HG03575 (cell line): ENCODE measurements at regions not wholly inside any gene's neighbourhood (a gene's known extent, or its start where the extent isn't known, plus 50 kb on each side); places are given as distances from the start of the nearest gene placed in this dataset.

Source experiments
- ATAC-seq: cut with Tn5 transposase; IDR thresholded peaks from one replicate; pipeline ENCODE4 v1.9.1; 2021; ENCODE audit not compliant: unreplicated experiment, insufficient number of reproducible peaks, low FRiP score; ENCODE audit errors: extremely low read depth

DNA sequence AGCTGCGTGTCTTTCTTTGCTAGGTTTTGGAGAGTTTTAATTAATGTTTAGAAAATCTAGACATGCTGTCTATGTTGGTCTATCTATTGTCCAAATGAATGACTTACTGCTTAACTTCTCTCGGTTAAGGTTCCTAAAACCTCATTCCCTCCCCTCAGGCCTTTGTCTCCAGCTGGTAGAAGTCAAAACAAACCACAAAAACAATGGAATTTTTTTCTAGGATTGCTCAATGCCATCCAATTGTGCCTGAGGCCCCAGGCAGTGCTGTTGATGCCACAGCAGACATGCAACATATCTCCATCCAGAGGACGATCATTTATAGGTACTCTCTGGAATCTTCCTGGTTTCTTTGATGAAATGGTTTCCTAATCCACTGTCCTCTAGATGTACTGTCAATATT lies 448.2 kb upstream of the TBX3 start:
- ATAC-seq = no peak

DNA sequence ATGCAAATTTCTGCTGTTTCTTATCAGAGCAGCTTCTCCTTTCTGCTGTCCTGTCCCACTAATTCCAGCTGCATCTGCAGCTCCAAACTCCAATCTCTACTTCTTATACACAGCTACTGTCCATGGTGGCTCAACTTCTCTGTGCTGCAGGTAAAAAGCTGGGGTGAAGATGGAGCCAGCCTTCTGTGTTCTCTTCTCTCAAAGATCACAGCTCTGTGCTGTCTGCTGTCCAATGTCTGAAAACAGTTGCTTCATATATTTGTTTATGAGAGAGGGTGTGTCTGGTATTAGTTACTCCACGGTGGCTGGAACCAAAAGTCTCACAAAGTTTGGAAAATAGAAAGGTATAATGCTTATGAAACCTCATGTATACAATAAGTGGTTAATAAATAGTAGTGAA lies 445.8 kb upstream of the TBX3 start:
- no peak for ATAC-seq

DNA sequence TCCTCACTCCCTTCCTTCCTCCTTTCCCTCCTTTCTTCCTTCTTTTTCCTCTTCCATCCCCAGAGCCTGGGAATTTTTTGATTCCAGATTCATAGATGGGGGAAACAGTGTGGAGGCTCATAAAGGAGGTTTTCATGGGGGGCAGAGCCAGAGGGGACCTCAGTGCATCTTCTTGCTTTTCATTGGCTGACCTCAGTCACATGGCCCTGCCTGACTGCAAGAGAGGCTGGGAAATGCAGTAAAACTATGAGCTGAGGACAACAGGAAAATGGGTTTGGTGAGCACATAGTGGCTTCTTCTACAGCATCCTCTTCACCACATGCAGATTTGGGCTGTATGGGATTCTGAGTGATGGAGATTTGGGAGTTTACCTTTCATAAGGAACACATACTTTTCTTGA lies 437.1 kb upstream of the TBX3 start:
- ATAC-seq = no peak

DNA sequence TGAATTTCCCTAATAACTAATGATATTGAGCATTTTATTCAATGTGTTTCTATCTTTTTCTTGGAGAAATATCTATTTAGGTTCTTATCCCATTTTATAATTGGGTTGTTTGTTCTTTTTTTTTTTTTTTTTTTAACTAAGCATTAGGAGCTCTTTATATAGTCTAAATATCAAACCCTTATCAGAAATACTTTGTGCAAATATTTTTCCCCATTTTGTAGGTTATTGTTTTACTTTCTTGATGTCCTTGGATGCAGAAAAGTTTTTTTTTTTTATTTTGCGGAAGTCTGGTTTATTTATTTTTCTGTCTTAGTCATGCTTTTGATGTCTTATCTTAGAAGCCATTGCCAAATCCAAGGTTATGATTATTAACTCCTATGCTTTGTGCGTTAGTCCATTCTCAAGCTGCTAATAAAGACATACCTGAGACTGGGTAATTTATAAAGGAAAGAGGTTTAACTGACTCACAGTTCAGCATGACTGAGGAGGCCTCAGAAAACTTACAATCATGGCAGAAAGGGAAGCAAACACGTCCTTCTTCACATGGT lies 434.3 kb upstream of the TBX3 start:
- no peak for ATAC-seq

DNA sequence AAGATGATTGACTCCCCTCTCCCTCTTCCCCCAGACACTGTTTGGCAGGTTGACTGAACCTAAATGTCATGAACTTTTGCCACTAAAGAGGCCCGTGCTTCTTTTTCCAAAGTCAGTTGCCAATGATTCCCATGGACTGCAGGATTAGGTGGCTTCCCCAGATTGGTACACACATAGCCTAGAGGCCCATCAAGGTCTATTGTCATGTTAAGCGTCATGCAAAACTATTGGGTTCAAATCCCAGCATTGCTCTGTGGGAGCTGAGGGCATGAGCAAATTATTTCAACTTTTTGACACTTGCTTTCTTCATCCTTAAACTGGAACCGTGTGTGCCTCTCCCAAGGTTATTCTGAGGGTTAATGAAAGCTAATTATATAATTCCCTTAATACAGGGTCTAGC lies 430.2 kb upstream of the TBX3 start:
- no peak for ATAC-seq

DNA sequence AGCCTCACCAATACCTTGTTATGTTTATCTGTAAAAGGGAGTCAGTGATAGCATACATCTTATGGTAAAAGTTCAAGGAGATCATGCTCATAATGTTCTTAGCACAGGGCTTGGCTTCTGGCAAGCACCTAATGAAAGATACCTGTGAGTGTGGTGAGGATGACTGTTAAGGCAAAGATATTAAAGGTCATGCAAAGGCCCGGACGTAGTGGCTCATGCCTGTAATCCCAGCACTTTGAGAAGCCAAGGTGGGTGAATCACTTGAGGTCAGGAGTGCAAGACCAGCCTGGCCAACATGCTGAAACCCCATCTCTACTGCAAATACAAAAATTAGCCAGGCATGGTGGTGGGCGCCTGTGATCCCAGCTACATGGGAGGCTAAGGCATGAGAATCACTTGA lies 425.9 kb upstream of the TBX3 start:
- no peak for ATAC-seq

DNA sequence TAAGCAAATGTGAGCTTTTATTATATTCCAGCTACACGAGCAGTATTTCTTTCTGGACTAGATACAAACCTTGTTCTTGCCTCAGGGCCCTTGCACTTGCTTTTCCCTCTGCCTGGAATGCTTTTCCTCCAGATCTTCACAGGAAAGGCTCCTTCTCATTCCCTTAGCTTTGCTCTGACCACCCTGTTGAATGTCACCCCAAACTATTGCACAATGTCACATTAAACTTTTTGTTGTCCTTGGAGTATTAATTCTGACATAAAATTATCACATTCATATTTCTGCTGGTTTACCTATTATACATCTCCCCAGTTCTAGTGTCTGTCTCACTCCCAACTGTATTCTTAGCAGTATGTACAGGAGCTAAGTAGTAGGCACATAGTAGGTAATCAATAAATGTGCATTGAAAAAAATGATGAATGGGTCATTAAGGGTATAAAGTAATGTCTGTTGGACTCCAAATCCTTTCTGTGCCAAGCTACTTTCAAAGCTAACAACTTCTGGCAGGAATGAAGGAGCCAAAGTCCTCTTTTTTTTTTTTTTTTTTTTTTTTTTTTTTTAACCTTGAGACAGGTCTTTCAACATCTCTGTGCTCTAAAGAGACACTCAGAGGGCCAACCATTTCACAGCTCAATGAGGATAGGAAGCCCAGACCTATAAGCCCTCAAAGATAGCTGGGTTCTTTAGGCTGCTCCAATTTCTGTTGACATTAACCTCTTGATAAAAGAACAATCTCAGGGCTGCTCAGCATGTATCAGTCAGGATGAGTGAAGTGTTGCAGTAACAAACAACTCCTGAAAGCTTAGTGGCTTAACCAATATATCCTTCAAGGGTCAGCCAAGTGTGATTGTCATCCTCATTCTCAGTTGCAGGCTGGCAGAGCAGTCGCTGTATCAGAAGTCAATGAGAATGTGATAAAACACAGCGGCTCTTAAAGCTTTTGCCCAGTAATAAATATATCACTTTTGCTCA lies 424.4 kb upstream of the TBX3 start:
- ATAC-seq = no peak

DNA sequence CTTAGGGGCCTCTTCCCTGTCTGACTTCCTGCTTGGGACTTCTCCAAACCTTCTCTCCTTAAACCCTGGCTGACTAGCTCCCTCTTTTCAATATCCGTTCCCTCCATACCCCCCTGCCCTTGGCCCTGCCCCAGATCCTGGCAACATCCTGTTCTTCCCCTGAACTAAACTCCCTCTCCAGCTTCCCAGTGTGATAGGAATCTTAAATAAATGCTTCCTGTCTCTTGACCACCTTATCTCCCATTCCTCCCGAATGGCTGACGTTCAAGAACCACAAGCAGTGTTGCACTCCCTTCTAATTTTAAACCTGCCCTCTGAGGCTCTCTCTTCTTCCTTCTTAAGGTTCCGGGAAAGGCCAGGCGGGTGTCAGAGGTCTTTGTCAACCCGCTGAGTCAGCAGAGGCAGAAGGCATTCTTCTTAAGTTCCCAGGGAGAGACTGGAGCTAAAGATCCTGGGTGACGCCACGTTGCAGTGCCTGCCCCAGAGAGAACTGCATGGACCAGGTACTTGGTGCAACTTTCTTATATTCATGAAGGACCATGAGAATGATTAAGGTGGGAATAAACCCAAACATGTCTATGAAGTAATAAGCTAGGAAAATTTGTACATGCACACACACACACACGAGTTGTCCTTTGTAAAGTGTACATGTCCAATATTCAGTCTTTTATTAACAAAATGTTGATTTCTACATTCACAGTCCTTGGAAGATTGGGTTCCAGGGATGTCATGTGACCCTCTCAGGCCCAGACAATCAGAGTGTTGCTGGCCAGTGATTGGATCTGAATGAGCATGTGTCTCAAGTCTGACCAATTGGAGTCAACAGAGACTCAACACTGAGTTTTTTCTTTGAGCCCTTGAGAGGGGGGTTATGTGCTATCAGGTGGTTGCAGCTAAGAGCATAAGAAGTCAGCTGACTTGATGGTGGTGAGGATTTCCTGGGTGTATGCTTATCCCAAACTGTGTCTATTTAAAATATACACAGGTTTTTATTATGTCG lies 420.2 kb upstream of the TBX3 start:
- ATAC-seq = no peak

DNA sequence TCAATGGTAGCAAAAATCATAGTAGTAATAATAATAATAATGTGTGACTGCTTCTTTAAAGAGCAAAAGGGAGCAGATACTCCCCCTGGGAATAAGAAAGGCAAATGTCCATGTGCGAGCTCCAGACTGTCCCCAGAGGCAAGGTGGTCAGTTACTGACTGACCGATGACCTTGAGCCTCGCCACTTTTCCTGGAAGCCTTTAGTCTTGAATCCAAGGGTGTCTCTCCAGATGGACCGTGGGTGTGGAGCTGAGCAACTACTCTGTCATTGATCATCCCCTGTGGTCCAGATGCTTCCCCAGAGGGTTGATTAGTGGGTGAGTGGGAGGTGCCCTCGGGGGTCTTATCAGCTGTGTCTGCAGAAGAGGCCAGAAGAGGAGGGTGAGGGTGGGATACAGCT lies 418.5 kb upstream of the TBX3 start:
- ATAC-seq = no peak

DNA sequence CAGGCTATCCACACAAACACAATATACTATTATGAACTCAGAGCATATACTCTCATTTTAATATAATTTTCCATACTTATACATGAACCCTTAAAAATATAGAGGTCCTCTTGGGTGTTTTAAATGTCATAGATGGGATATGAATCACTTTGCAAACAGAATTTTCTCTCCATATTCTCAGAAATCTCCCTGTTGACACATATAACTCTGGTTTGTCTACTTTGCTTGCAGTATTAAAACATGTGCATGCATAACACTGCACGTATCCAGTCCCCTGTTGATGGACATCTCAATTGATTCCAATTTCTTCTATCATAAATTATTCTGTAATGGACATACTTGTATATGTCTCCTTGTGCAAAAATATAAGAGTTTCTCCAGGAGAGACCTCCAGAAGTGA lies 417.5 kb upstream of the TBX3 start:
- no peak for ATAC-seq

DNA sequence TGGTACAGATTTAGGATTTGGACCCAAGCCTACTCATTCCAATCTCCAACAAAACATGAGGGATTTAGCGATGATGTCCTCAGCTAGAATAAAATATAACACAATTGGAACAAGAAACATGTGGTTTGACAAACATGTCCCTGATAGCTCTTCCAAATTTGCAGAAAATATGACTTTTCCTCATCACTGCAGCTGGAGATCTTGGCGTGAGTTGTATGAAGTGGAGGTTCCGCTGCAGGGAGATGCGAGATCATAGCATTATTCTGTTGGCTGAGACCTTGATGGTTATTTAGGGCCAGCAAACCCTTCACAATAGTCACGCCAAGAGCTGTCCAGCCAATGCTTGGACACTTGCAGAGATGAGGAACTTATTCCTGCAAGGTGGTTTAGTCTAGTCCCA lies 413.4 kb upstream of the TBX3 start:
- no peak for ATAC-seq

DNA sequence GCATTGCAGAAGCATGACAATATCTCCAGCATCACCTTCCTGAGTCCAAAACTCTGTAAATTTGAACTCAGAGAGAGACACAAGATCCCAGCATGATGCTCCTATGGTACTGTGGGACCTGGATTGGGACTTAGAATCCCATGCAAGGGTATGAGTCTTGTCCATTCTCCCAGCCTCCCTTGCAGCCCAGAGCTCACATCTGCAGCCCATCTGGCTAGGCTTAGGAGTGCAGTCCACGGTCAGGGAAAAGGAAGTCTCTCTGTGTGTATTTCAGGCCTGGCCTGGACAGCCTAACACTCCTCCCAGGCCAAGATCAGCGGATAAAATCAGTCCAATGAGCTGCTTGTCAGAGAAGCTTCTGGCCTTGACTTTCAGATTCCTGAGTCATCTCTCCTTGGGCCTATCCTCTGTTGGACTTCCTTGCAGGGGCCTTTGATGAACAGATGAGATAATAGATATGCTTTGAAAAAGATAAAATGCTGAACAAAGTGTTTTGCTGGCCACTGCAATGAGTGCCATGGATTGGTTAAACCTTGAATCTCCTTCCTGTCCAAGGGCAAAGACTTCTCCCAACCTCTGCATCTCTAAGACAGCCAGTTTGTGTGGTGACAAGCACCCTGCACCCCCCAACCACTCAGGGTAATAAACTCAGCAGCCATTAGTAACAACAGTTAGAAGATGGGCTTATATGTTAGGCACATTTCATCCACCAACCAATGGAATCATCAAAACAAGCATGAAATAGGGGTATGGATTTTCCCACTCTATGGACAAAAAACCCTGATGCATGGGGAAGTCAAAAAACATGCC lies 412.8 kb upstream of the TBX3 start:
- ATAC-seq = no peak

DNA sequence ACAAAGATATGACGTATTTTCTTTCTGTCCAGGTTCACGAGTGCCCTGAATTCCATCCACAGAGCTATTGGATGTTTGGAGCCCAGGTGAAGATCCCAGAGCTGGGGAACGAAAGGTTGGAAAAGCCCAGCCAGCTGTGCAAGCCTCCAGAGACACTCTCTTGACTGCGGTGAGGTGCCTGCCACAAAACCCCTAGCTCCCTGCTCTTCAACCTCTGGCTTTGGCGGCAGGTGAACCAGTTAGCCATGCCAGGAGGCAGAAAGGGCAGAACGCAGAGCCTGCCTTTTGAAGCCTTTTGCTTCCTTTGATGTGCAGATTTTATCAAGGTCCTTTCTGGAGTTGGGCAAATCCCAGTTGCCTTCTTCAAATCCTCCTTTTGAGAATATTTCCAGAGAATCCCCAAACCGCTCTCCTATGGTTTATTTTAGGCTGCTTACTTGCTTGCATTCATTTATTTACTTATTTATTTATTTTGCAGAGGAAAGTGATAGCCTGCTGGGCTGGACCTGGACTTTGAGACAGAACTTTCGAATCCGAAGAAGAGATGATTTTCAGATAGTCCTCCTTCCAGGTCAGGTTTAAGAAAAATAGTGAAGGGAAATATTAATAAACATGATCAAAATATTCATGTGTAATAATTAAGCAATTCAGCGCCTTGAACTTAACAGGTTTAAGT lies 411.2 kb upstream of the TBX3 start:
- no peak for ATAC-seq

DNA sequence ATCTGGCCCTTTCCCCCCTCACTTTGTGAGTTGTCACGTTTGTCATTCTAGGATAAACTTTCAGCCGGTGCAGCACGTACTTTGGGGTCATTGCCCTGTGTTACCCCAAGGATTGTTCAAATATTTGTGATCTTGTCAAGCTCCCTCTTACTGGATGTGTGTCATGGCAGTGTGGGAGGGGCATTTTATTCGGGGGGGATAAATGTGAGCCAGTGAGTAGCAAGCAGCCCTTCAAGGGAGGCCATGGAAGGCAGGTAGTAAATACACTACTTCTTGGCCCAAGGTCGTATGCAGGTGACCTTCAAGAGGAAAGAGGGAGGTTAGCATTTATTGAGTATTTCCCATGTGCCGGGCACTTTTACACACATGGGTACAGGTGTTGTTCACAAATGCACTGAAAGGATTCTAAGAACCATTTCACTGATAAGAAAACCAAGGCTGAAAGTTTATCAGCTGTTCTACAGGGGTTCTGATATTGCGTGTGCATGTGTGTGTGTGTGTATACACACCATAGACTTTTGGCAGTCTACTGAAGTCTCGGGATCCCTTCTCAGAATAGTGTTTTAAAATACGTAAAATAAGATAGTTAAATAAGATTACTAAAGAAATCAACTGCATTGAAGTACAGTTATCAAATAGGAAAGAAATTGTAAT lies 410.3 kb upstream of the TBX3 start:
- no peak for ATAC-seq

DNA sequence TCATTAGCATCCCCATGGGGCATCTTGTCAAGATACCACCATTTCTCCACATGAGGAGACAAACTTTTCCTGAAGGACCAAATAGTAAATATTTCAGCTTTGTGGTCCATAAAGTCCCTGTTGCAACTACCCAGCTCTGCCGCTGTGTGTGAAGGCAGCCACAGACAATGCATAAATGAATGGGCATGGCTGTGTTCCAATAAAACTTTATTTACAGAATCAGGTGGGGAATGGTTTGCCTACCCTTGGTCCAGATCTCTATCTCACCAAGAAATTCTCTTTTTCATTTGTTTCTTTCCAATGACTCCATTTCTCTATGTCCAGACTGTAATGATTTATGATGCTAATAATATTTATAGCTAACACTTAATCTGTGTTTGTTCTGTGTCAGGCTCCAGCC lies 409.3 kb upstream of the TBX3 start:
- ATAC-seq = no peak

DNA sequence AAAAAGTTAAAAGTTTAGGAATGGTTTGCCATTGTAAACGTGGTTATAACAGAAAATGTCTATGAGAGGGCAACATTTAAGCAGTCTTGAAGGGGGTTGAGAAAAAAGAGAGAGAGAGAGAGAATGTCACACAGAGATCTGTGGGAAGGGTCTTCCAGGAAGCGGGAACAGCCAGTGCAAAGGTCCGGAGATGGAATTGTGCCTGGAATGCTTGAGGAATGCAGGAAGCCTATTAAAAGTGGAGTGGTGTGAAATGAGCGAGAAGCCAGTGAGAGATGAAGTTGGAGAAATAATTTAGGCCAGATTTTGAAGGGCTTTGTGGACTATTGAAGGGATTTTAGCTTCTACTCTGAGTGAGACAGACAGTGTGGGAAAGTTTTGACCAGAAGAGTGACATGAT lies 406.8 kb upstream of the TBX3 start:
- ATAC-seq = no peak

DNA sequence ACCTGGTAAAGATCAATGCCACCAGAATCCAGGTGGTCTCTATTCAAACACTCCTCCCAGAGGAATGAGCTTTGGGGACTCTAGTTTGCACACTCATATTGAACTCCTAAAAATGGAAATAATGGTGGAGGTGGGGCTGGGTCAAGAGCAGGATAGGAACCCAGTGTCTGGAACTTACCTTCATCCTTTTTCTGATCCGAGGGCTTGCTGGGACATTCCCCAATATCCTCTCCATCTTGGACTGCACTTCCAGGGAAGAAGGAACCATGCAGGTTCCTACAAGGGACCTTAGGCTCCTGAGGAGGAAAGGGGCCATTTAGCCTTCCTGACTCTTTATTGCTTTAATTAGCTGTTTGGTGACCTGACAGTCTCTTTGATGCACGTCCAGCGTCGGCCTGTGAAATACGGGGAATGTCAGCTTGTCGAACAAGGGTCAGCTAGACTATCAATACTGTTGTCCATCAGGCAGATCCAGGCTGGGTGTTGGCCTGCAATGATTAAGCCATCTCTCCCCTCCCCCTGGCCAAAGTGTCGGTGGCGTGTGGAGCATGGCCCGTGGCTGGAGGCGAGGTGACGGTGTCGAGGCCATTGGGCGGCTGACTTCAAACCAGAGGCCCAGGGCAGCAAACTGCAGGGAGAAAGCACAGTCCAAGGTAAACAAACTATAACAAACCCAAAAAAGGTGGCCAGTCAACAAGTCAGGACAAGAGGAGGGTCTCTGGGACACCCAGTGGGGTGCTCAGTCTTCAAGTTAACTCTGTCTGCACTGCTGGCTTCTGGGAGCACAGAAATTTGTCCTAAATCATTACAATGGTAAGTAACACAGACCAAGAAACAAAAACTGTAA lies 405.2 kb upstream of the TBX3 start:
- no peak for ATAC-seq
